ENCODE measurements at regions not wholly inside any gene's neighbourhood (a gene's known extent, or its start where the extent isn't known, plus 50 kb on each side); places are given as distances from the start of the nearest gene placed in this dataset.

DNA sequence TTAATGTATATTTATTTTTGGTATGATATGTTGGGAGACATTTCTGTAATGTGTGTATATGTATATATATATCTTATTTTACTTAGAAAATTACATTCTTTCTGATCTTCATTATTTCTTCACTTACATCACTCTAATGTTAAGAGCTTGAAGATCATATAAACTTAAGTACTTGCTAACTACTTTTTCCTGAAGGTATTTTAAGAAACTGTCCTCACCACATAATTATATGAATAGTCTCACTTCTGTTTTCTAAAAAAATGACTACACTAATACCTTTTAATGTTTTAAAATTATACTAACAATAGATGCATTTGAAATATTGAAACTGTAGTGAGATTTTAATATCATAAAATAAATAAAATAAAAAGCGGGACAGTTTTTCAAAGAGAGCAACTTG is 377.1 kb downstream of the LRRIQ3 start:
- no peak for DNase-seq
- TF ChIP-seq POLR2A (IDR thresholded peaks at IDR 0.05; ENCODE audit: low read length) = no peak

DNA sequence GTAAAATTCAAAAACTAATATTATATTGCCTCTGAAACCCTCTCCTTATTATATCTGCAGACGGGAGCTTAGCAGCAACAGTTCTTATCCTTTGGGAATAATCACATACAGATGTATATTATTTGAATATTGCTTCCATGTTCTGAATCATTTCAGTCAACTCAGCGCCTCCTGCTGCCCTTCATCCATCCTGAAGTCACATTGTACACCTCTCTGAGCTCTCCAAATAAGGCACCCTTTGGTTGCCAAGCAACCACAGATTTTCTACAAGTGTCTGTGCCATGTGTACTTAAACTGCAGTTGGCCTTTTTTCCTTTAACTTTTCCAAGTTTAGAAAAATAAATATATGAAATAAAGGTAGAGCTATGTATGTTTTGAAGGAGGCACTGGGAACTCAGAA is 384.3 kb downstream of the LRRIQ3 start:
- TF ChIP-seq POLR2A (IDR thresholded peaks at IDR 0.05; ENCODE audit: low read length) = no peak
- no peak for TF ChIP-seq GATA1 (IDR thresholded peaks at IDR 0.05; ENCODE audit: low read depth, low read length)
- no peak for DNase-seq

DNA sequence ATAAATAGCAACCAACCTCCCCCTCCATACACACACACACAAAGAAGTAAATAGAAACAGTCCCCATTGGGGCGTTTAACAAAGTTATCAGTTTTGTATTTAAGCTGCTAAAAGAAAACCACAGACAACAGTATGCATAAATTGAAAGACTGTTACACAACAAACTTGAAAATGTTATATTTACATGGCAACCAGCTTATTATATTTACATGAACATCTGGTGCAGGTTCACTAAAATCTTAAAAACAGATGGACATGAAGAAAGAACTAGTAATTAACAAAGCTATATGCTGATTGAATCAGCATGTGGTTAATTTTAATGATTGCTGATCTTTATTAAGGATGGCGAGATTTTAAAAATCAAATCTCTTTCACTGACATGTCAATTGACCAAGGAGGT is 384.7 kb downstream of the LRRIQ3 start:
- no peak for DNase-seq
- TF ChIP-seq POLR2A (IDR thresholded peaks at IDR 0.05; ENCODE audit: low read length) (no peak), GATA1 (IDR thresholded peaks at IDR 0.05; ENCODE audit: low read depth, low read length) (no peak)

DNA sequence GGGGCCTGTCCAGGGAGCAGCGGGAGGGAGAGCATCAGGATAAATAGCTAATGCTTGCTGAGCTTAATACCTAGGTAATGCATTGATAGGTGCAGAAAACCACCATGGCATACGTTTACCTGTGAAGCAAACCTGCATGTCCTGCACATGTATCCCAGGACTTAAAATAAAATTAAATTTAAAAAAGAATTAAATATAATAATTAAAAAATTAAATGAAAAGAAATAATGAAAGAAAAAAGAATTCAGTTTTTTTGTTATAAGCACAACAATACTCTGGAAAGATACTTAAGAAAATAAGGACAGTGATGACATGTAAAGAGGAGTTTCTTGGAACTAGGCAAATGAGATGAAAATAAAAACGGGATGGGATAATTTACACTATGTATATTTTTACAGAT is 386.2 kb downstream of the LRRIQ3 start:
- TF ChIP-seq GATA1 (IDR thresholded peaks at IDR 0.05; ENCODE audit: low read depth, low read length) (no peak), POLR2A (IDR thresholded peaks at IDR 0.05; ENCODE audit: low read length) (no peak)

DNA sequence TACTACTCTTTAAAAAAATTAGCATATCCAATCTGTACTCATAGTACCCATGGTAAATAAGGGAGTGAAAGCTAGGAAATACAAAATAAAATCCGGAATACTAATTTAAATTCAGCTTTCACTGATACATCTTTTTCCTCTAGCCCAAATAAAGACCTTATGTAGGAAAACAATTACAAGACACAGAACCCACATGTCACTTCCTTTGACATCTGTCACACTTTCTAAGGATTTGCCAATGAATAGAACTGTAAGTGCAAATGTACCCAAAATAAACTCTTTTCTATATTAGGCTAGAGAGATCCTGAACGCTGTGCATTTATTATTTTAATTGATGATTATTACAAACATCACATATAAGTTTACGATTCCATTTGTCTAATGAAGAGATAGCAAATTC is 393.0 kb downstream of the LRRIQ3 start:
- TF ChIP-seq GATA1 (IDR thresholded peaks at IDR 0.05; ENCODE audit: low read depth, low read length) (no peak), POLR2A (IDR thresholded peaks at IDR 0.05; ENCODE audit: low read length) (no peak)
- no peak for DNase-seq

More for the DNA sequence above, 386.2 kb downstream of the LRRIQ3 start:
- DNase-seq = no peak

DNA sequence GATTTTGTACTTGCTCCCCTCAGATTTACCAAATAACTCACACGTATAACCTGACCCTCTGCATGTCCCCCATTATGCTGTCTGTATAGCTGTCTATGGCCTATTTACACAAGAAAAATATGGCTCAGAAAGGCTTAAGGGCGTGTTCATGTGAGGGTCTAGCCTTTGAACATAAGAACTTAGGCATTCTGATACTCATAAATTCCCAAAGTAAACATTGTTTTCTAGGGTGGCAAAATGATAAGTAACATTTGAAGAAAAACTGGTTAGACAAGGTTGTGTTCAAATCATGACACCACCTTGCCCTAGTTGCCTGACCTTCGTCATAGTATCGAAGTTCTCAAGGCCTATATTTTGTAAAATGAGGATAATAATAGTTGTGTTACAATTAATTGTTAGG is 394.6 kb downstream of the LRRIQ3 start:
- no peak for TF ChIP-seq POLR2A (IDR thresholded peaks at IDR 0.05; ENCODE audit: low read length)
- no peak for TF ChIP-seq GATA1 (IDR thresholded peaks at IDR 0.05; ENCODE audit: low read depth, low read length)
- DNase-seq = no peak

DNA sequence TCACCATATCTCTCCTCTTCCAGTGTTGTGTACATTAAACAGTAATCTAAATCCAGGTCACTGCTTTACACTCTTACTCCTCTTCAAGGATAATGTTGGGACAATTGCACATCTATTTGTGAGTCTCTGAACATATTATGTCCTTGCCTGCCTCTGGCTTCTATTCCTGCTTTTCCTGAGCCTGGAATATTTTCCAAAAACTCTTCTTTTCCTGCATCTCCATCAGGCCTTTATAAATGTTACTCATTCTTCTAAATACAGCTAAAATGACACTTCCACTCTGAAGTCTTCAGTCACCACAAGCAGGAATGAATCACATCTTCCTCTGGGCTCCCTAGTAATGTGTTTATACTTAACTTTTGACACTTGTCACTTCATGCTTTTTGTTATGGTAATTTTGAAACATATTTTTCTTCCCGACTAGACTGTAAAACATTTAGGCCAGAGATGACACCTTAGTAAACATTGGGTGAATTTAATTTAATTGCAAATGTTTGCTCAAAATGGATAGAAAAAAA is 396.0 kb downstream of the LRRIQ3 start:
- TF ChIP-seq GATA1 (IDR thresholded peaks at IDR 0.05; ENCODE audit: low read depth, low read length) (no peak), POLR2A (IDR thresholded peaks at IDR 0.05; ENCODE audit: low read length) (no peak)
- DNase-seq = no peak

DNA sequence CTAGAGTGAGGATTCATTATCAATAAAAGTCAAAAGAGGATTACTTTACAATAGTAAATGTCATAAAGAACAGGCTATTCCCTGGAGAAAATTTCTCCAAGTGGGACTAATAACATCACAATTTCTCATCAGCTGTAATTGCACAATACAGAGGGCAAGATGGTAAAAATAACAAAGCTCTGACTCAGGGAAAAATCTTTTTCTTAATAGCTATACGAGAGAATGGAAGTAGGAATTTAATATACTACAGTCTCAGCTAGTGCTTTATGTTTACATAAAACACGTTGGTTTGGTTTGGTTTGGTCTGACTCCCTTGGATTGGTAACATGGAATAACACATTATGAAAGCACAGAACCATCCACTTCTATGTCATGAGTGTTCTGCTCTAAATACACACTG is 397.6 kb downstream of the LRRIQ3 start:
- no peak for DNase-seq

DNA sequence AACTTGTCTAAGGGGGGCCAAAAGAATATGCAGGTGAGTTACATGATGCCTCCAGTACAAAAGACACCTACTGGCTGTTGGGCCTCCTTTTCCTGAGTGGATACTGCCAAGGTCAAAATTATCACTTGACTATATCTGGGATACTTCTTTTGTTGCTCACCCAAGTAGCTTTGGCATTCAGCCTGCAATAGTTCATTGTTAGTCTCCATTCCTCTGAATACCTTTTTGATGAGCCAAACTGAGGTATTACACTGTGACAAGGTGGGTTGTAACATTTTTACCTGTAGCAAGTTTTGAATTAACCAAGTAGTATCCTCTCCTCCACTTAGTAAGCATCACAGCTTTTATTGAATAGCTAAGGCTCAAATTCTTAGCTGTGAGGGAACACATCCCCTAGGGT is 408.0 kb downstream of the LRRIQ3 start:
- TF ChIP-seq GATA1 (IDR thresholded peaks at IDR 0.05; ENCODE audit: low read depth, low read length) = no peak
- TF ChIP-seq POLR2A (IDR thresholded peaks at IDR 0.05; ENCODE audit: low read length) = no peak
- DNase-seq = no peak

More for the DNA sequence above, 397.6 kb downstream of the LRRIQ3 start:
- no peak for TF ChIP-seq POLR2A (IDR thresholded peaks at IDR 0.05; ENCODE audit: low read length)
- no peak for TF ChIP-seq GATA1 (IDR thresholded peaks at IDR 0.05; ENCODE audit: low read depth, low read length)

DNA sequence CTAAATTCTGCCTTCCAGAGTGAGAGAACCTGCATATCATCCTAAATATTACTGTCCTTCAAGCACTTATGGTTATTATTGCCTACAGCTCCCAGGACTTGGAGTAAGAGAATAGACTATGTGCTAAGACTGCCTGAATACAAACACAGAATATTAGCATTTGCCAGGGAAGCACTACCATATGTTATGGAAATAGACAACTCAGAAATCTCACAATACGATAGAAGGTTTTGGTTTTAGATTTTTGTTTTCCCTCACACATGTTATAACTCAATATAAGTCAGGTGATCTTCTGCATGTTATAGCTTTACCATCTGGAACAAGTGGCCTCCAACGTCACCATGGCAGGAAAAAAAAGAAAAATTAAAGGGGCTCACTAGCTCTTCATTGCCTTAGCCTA is 413.9 kb downstream of the LRRIQ3 start:
- no peak for DNase-seq
- TF ChIP-seq GATA1 (IDR thresholded peaks at IDR 0.05; ENCODE audit: low read depth, low read length) = no peak

DNA sequence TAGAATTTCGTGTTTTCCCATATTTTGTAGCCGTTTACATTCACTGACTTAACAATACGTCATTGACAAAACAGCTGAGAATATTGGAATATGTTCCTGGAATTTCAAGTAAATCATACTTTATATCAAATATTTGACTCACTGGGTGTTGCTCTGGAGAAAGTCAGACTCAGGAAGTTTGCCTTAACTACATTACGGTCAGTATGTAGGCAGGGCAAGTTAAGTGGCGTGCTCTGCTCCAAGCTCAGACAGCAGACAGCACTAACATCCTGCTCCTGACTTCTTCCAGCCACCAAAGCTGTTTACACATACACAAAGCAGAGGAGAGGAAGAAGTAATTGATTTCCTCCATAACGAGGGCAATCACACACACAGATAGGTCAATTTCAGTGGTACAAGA is 414.6 kb downstream of the LRRIQ3 start:
- TF ChIP-seq POLR2A (IDR thresholded peaks at IDR 0.05; ENCODE audit: low read length) (no peak), GATA1 (IDR thresholded peaks at IDR 0.05; ENCODE audit: low read depth, low read length) (no peak)
- DNase-seq = no peak

DNA sequence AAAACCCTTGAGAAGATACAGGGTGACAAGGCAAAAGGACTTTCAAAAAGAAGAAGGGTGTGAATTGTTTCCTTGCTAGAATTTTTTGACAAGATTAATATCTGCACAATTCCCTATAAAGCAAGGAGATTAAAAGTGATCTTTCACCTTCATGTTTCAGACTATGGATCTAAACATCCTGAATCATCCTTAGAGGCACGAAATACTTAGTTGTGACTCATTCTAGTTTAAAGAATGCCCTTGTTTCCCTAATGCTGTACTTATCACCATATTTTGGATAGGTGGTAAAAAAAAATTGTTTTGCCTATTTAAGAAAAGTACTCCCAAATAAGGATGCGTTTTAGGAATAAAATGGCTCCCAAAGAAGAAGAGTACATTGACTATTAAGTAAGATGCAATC is 415.1 kb downstream of the LRRIQ3 start:
- DNase-seq = no peak
- TF ChIP-seq GATA1 (IDR thresholded peaks at IDR 0.05; ENCODE audit: low read depth, low read length) (no peak), POLR2A (IDR thresholded peaks at IDR 0.05; ENCODE audit: low read length) (no peak)

DNA sequence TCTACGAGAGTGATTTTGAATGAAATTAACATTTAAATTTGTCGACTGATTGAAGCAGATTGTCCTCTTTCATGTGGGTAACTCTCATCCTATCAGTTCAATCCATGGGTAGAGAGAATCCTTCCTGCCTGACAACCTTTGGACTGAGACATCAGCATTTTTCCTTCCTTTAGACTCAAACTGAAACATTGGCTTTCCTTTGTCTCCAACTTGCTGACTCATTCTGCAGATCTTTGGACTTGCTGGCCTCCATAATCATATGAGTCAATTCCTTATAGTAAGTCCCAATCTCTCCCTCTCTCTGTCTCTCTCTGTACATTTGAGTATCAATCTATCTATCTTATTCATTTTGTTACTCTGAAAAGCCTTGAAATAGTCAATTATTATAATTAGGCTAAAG is 416.7 kb downstream of the LRRIQ3 start:
- DNase-seq = no peak
- TF ChIP-seq POLR2A (IDR thresholded peaks at IDR 0.05; ENCODE audit: low read length) (no peak), GATA1 (IDR thresholded peaks at IDR 0.05; ENCODE audit: low read depth, low read length) (no peak)

DNA sequence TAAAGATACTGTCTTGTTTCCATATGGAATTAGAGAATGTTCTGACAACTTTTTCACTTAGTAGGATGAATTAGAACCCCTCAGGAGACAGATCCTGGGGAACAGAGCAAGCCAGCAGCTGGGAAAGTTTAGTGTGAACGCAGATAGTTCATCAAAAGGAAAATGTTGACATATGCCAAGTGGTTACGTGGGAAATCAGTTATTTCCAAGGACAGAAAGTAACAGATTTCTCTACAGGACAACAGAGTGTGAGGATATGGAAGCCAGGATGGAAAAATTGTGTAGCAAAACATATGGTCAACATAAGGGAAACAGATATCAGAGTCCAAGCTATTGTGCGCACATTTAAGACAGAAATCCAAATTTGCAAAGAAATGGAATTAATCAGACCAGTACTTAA is 419.5 kb downstream of the LRRIQ3 start:
- TF ChIP-seq GATA1 (IDR thresholded peaks at IDR 0.05; ENCODE audit: low read depth, low read length) = no peak
- TF ChIP-seq POLR2A (IDR thresholded peaks at IDR 0.05; ENCODE audit: low read length) = no peak
- DNase-seq = no peak

DNA sequence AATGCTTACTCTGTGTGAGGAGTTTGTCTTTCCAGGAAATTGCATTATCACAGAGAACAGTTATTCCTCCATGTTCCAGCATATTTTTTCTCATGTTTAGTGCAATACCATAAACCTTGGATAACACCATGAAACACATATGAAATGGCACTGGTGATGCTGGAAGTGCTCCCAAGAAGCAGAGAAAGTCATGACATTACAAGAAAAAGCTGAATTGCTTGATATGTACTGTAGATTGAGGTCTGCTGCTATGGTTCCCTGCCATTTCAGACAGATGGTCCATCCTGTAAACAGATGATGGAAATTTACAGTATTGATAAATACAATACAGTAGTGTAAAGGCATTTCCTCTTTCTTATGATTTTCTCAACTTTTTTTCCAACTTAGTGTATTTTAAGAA is 422.1 kb downstream of the LRRIQ3 start:
- TF ChIP-seq POLR2A (IDR thresholded peaks at IDR 0.05; ENCODE audit: low read length) (no peak), GATA1 (IDR thresholded peaks at IDR 0.05; ENCODE audit: low read depth, low read length) (no peak)
- DNase-seq = no peak

DNA sequence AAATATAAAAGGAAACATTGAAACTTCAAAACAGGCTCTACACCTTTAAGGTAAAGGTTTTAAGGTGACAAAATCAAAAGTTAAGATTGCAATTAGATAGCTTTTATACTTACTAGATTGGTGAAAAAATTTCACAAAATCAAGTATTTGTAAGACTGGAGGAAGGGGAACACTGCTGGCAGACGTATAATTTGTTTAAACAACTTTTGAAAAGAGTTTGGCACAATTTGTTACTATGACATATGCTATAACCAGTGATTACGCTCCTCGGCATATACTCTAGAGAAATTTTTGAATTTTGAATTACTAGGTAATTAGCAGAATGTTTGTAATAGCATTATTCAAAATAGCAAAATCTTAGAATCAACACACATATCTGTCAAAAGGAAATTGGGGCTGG is 425.0 kb downstream of the LRRIQ3 start:
- no peak for DNase-seq

More for the DNA sequence above, 425.0 kb downstream of the LRRIQ3 start:
- no peak for TF ChIP-seq GATA1 (IDR thresholded peaks at IDR 0.05; ENCODE audit: low read depth, low read length)
- TF ChIP-seq POLR2A (IDR thresholded peaks at IDR 0.05; ENCODE audit: low read length) = no peak

Measured in erythroblast (primary cell).